Ovary (tissue), 7 donors: ENCODE measurements at regions not wholly inside any gene's neighbourhood (a gene's known extent, or its start where the extent isn't known, plus 50 kb on each side); places are given as distances from the start of the nearest gene placed in this dataset.

ENCODE experiments used
- DNase-seq, 5 donors: peaks; one replicate each; pipeline ENCODE4 v3.0.0-alpha.2; 2019 to 2020
- H3K27ac ChIP-seq, 2 donors: fragments of 200-600 bp; one replicate each; pipeline versions ENCODE4 v1.5.1 to v1.8.0; 2019 to 2022
- H3K27me3 ChIP-seq: fragments of 200-600 bp; one replicate; pipeline ENCODE4 v1.8.0; 2022
- H3K36me3 ChIP-seq: fragments of 200-600 bp; sonication (generic); one replicate; pipeline ENCODE4 v1.5.1; 2019
- H3K4me1 ChIP-seq: one replicate; pipeline ENCODE4 v1.8.1; 2013; ENCODE audit warnings: mild to moderate bottlenecking, moderate library complexity; ENCODE audit not compliant: insufficient read depth
- H3K4me3 ChIP-seq: fragments of 200-600 bp; sonication (generic); one replicate; pipeline ENCODE4 v1.5.1; 2017
- H3K9me3 ChIP-seq, 2 donors: fragments of 200-600 bp in 1 of 2; sonication (generic) in 1 of 2; one replicate each; pipeline versions ENCODE4 v1.5.1 to v1.8.1; 2013 to 2019; ENCODE audit warnings: mild to moderate bottlenecking in 1 of 2, moderate library complexity in 1 of 2
- CTCF ChIP-seq, 3 donors: fragments of 450-650 bp in 2 of 3; fragments of 200-600 bp in 1 of 3; IDR thresholded peaks; one replicate each; pipeline versions ENCODE4 v1.5.1 to v1.8.0; 2016 to 2022; ENCODE audit warnings: antibody characterized with exemption in 3 of 3, mild to moderate bottlenecking in 1 of 3
- EP300 ChIP-seq: sonication (generic); formaldehyde crosslinking; IDR thresholded peaks from one replicate; pipeline ENCODE4 v1.6.1; 2017; ENCODE audit warnings: antibody characterized with exemption
- POLR2A ChIP-seq: fragments of 450-650 bp; IDR thresholded peaks from one replicate; pipeline ENCODE4 v1.6.1; 2017; ENCODE audit warnings: antibody characterized with exemption, mild to moderate bottlenecking, moderate library complexity
- WGBS, 3 donors: extraction: QIAGEN DNeasy Blood & Tissue Kit in 1 of 3; methylation state at CpG; one replicate each; pipeline versions ENCODE4 v1.1.5 to v1.1.7; 2013 to 2017; 5-methylcytosine and 5-hydroxymethylcytosine counted together
- intact Hi-C, 4 donors: fragments of 100-400 bp; cut with DNase I; formaldehyde crosslinking; loops; one replicate each; pipeline versions ENCODE4 v1.11.0 to v1.15.1; 2022 to 2023
- donor health status: DM: no; HTN: no; CAD: no; lungs with moderate emphysema.
- donor health status: DM: no; HTN: no; CAD: no.
- donor health status: Bipolar disorder and iron deficiency.
- donor health status: DM: no; HTN: no; CAD: no.
- donor health status: DM: yes; HTN: yes; CAD: no.

- Histone ChIP-seq H3K36me3 (no peaks in the 10 kb centered on the region), H3K9me3 (no peaks in the 10 kb centered on the region), H3K4me1 (no peaks in the 10 kb centered on the region), H3K27me3 (no peaks in the 10 kb centered on the region), H3K4me3 (no peak overlapping the region), H3K27ac (no peak overlapping the region)
- intact Hi-C loops, result no loop called here
- WGBS, 3 donors, result 92 to 96% (median 95%) methylated on average over 1 of the region's 1 CpG
- no peak for TF ChIP-seq EP300
- TF ChIP-seq POLR2A, result no peak
- no peak for TF ChIP-seq CTCF (IDR thresholded peaks at IDR 0.05)
- no peak for DNase-seq
Observed at GRCh38 chr4:10740251-10740650, 55.7 kb upstream of the CLNK start.

GRCh38 chr4:10738826-10739489, 54.4 kb upstream of the CLNK start:
- WGBS, 3 donors, result 68 to 75% (median 73%) methylated on average over 5 of the region's 5 CpGs
- intact Hi-C loops, result no loop called here
- Histone ChIP-seq H3K4me1 (no peaks in the 10 kb centered on the region), H3K27me3 (no peaks in the 10 kb centered on the region), H3K27ac (no peak overlapping the region), H3K9me3 (no peaks in the 10 kb centered on the region), H3K36me3 (no peaks in the 10 kb centered on the region), H3K4me3 (no peak overlapping the region)
- DNase-seq, result no peak
- TF ChIP-seq CTCF (IDR thresholded peaks at IDR 0.05) (no peak), EP300 (no peak), POLR2A (no peak)

- DNase-seq, result no peak
- Histone ChIP-seq H3K27ac (no peak overlapping the region), H3K27me3 (no peaks in the 10 kb centered on the region), H3K9me3 (no peaks in the 10 kb centered on the region), H3K4me3 (no peak overlapping the region), H3K4me1 (no peaks in the 10 kb centered on the region), H3K36me3 (no peaks in the 10 kb centered on the region)
- TF ChIP-seq POLR2A, result no peak
- no peak for TF ChIP-seq EP300
- TF ChIP-seq CTCF (IDR thresholded peaks at IDR 0.05), result no peak
- intact Hi-C loops, result no loop called here
- 77 to 86% (median 85%) methylated on average over 6 of the region's 6 CpGs for WGBS, 3 donors
Observed at GRCh38 chr4:10737337-10737736, 52.8 kb upstream of the CLNK start.

- 89 to 95% (median 93%) methylated on average over 2 of the region's 2 CpGs for WGBS, 3 donors
- no peak for DNase-seq
- H3K4me3 ChIP-seq, result no peak overlapping the region
- H3K4me1 ChIP-seq, result no peaks in the 10 kb centered on the region
- TF ChIP-seq EP300 (no peak), CTCF (IDR thresholded peaks at IDR 0.05) (no peak), POLR2A (no peak)
- H3K27ac ChIP-seq, result no peak overlapping the region
- intact Hi-C loops, result no loop called here
- H3K9me3 ChIP-seq, result no peaks in the 10 kb centered on the region
- no peaks in the 10 kb centered on the region for H3K36me3 ChIP-seq
- H3K27me3 ChIP-seq, result no peaks in the 10 kb centered on the region
Observed at GRCh38 chr4:10736895-10737294, 52.3 kb upstream of the CLNK start.
